ENCODE measurements at regions not wholly inside any gene's neighbourhood (a gene's known extent, or its start where the extent isn't known, plus 50 kb on each side); places are given as distances from the start of the nearest gene placed in this dataset.

DNA sequence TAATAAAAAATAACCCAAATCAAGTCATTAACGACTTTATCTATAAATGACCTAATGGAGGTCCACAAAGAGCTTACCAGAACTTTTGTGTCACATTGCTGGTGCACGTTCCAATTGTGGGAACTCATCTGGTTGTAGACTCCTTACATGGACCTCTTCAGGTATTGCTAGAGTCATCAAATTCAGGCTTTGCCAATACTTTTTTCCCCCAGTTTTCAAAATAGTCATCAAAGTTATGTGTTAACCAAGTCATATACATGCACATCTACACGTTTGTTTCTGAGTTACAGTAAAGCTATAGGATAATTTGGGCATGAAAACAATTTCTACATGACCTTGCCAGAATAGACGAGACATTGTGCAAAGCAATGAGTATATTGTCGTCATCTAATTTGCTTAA is 76.2 kb upstream of the ADAMTS18 start:
- TF ChIP-seq, protein P1, sequence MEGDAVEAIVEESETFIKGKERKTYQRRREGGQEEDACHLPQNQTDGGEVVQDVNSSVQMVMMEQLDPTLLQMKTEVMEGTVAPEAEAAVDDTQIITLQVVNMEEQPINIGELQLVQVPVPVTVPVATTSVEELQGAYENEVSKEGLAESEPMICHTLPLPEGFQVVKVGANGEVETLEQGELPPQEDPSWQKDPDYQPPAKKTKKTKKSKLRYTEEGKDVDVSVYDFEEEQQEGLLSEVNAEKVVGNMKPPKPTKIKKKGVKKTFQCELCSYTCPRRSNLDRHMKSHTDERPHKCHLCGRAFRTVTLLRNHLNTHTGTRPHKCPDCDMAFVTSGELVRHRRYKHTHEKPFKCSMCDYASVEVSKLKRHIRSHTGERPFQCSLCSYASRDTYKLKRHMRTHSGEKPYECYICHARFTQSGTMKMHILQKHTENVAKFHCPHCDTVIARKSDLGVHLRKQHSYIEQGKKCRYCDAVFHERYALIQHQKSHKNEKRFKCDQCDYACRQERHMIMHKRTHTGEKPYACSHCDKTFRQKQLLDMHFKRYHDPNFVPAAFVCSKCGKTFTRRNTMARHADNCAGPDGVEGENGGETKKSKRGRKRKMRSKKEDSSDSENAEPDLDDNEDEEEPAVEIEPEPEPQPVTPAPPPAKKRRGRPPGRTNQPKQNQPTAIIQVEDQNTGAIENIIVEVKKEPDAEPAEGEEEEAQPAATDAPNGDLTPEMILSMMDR (IDR thresholded peaks at IDR 0.05), result no peak
- no peak for TF ChIP-seq POLR2A (IDR thresholded peaks at IDR 0.05)

All from right lobe of liver (tissue), 4 donors.